ENCODE measurements at regions not wholly inside any gene's neighbourhood (a gene's known extent, or its start where the extent isn't known, plus 50 kb on each side); places are given as distances from the start of the nearest gene placed in this dataset.

- intact Hi-C loops (cut with DNase I) = no loop called here
- no peak for ATAC-seq
Measured at GRCh38 chr5:111606194-111606593, 93.9 kb upstream of the STARD4 start.

GRCh38 chr5:111603446-111603827 is 91.1 kb upstream of the STARD4 start:
- Histone ChIP-seq H3K9me3 (no peaks in the 10 kb centered on the region), H3K4me1 (no peaks in the 10 kb centered on the region), H3K27me3 (ENCODE audit: low read depth) (no peaks in the 10 kb centered on the region), H3K36me3 (no peaks in the 10 kb centered on the region), H3K27ac (no peak overlapping the region), H3K4me3 (no peak overlapping the region)
- DNase-seq = no peak
- peak; percentile 32 to 61 for ATAC-seq
- TF ChIP-seq CTCF (IDR thresholded peaks at IDR 0.05) = no peak
- intact Hi-C loops (cut with DNase I) = no loop called here

More at GRCh38 chr5:111606194-111606593, 93.9 kb upstream of the STARD4 start:
- DNase-seq = no peak
- no peaks in the 10 kb centered on the region for H3K36me3 ChIP-seq
- no peak overlapping the region for H3K27ac ChIP-seq
- H3K27me3 ChIP-seq (ENCODE audit: low read depth) = no peaks in the 10 kb centered on the region
- no peaks in the 10 kb centered on the region for H3K4me1 ChIP-seq
- no peak for TF ChIP-seq CTCF (IDR thresholded peaks at IDR 0.05)
- no peak overlapping the region for H3K4me3 ChIP-seq
- no peaks in the 10 kb centered on the region for H3K9me3 ChIP-seq

- ATAC-seq (no peak), DNase-seq (no peak)
- Histone ChIP-seq H3K4me3 (no peak overlapping the region), H3K27me3 (ENCODE audit: low read depth) (no peaks in the 10 kb centered on the region), H3K4me1 (no peaks in the 10 kb centered on the region), H3K9me3 (no peaks in the 10 kb centered on the region), H3K36me3 (no peaks in the 10 kb centered on the region), H3K27ac (no peak overlapping the region)
- intact Hi-C loops (cut with DNase I) = no loop called here
- TF ChIP-seq CTCF (IDR thresholded peaks at IDR 0.05) = no peak
Measured at GRCh38 chr5:111602817-111603445, 90.6 kb upstream of the STARD4 start.

GRCh38 chr5:111598996-111599395 is 86.7 kb upstream of the STARD4 start:
- no peak for DNase-seq
- ATAC-seq = no peak
- no peaks in the 10 kb centered on the region for H3K27me3 ChIP-seq (ENCODE audit: low read depth)
- no peak overlapping the region for H3K4me3 ChIP-seq
- H3K27ac ChIP-seq = no peak overlapping the region
- intact Hi-C loops (cut with DNase I) = no loop called here
- no peaks in the 10 kb centered on the region for H3K9me3 ChIP-seq
- no peaks in the 10 kb centered on the region for H3K36me3 ChIP-seq
- TF ChIP-seq CTCF (IDR thresholded peaks at IDR 0.05) = no peak
- H3K4me1 ChIP-seq = no peaks in the 10 kb centered on the region

- H3K27me3 ChIP-seq (ENCODE audit: low read depth) = no peaks in the 10 kb centered on the region
- no peak for TF ChIP-seq CTCF (IDR thresholded peaks at IDR 0.05)
- H3K4me3 ChIP-seq = no peak overlapping the region
- no peaks in the 10 kb centered on the region for H3K4me1 ChIP-seq
- H3K36me3 ChIP-seq = no peaks in the 10 kb centered on the region
- H3K9me3 ChIP-seq = no peaks in the 10 kb centered on the region
- ATAC-seq = no peak
- no peak for DNase-seq
- no peak overlapping the region for H3K27ac ChIP-seq
- intact Hi-C loops (cut with DNase I) = no loop called here
Measured at GRCh38 chr5:111597491-111597890, 85.2 kb upstream of the STARD4 start.

Data from lower lobe of right lung (tissue), 2 donors.